HEK293T (cell line): ENCODE measurements at regions not wholly inside any gene's neighbourhood (a gene's known extent, or its start where the extent isn't known, plus 50 kb on each side); places are given as distances from the start of the nearest gene placed in this dataset.

Source experiments
- CTCF ChIA-PET: fragments of 350-600 bp; formaldehyde crosslinking; extraction: SDS; loops from one replicate; lab custom pipeline; 2021; ENCODE audit warnings: antibody characterized with exemption, inconsistent platforms; lab: Yijun Ruan, JAX
- POLR2A ChIA-PET: fragments of 350-600 bp; formaldehyde crosslinking; extraction: SDS; loops from one replicate; lab custom pipeline; 2020; ENCODE audit warnings: antibody characterized with exemption, inconsistent platforms; lab: Yijun Ruan, JAX
- DNase-seq: peaks from one replicate; pipeline ENCODE4 v3.0.0; 2012; ENCODE audit warnings: mixed read lengths; ENCODE audit errors: extremely low spot score
- ARNT ChIP-seq: fragments of 450-650 bp; IDR thresholded peaks from 2 replicates; pipeline ENCODE4 v1.6.1; 2017; ENCODE audit warnings: mild to moderate bottlenecking
- BHLHE40 ChIP-seq: fragments of 450-650 bp; IDR thresholded peaks from 2 replicates; pipeline ENCODE4 v1.6.1; 2016; ENCODE audit warnings: mild to moderate bottlenecking, moderate library complexity, borderline replicate concordance
- CTBP1 ChIP-seq: fragments of 450-650 bp; IDR thresholded peaks from 2 replicates; pipeline ENCODE4 v1.6.1; 2016; ENCODE audit warnings: borderline replicate concordance
- ELF4 ChIP-seq: fragments of 450-650 bp; IDR thresholded peaks from 2 replicates; pipeline ENCODE4 v1.6.1; 2017; ENCODE audit warnings: antibody characterized with exemption
- FOXA1 ChIP-seq: fragments of 450-650 bp; IDR thresholded peaks from 2 replicates; pipeline ENCODE4 v1.6.1; 2016; ENCODE audit warnings: mild to moderate bottlenecking
- FOXK2 ChIP-seq: fragments of 450-650 bp; IDR thresholded peaks from 2 replicates; pipeline ENCODE4 v1.6.1; 2016; ENCODE audit warnings: mild to moderate bottlenecking
- FOXM1 ChIP-seq: fragments of 450-650 bp; IDR thresholded peaks from 2 replicates; pipeline ENCODE4 v1.6.1; 2017; ENCODE audit warnings: mild to moderate bottlenecking, borderline replicate concordance
- HDGF ChIP-seq: fragments of 450-650 bp; IDR thresholded peaks from 2 replicates; pipeline ENCODE4 v1.6.1; 2017; ENCODE audit warnings: antibody characterized with exemption, borderline replicate concordance
- L3MBTL2 ChIP-seq: fragments of 450-650 bp; conservative IDR thresholded peaks from 2 replicates; pipeline ENCODE4 v1.6.1; 2016; ENCODE audit warnings: mild to moderate bottlenecking
- LEF1 ChIP-seq: fragments of 450-650 bp; IDR thresholded peaks from 2 replicates; pipeline ENCODE4 v1.6.1; 2017; ENCODE audit warnings: mild to moderate bottlenecking, borderline replicate concordance
- NFRKB ChIP-seq: fragments of 450-650 bp; IDR thresholded peaks from 2 replicates; pipeline ENCODE4 v1.6.1; 2016; ENCODE audit warnings: mild to moderate bottlenecking, moderate library complexity
- PKNOX1 ChIP-seq: fragments of 450-650 bp; IDR thresholded peaks from 2 replicates; pipeline ENCODE4 v1.6.1; 2016
- SP1 ChIP-seq: fragments of 450-650 bp; IDR thresholded peaks from 2 replicates; pipeline ENCODE4 v1.6.1; 2017
- SUZ12 ChIP-seq: fragments of 450-650 bp; IDR thresholded peaks from 2 replicates; pipeline ENCODE4 v1.6.1; 2016; ENCODE audit warnings: mild to moderate bottlenecking
- TARDBP ChIP-seq: fragments of 450-650 bp; IDR thresholded peaks from 2 replicates; pipeline ENCODE4 v1.6.1; 2016
- ZNF384 ChIP-seq: fragments of 450-650 bp; IDR thresholded peaks from 2 replicates; pipeline ENCODE4 v1.6.1; 2016

GRCh38 chr11:13207270-13207664 lies 70.3 kb upstream of the BMAL1 start:
- ChIA-PET POLR2A (no interaction called here), CTCF (interaction anchor here (1.0 to 1.1 kb wide), 2 partner anchors 140 to 266 kb away, joined by 3 to 4 read pairs; no protein-coding TSS in a partner anchor)
- no peak for DNase-seq
- TF ChIP-seq FOXK2 (no peak), ARNT (no peak), CTBP1 (no peak), PKNOX1 (no peak), SP1 (no peak), LEF1 (no peak), ELF4 (no peak), SUZ12 (no peak)

GRCh38 chr11:13207665-13208594 lies 69.7 kb upstream of the BMAL1 start:
- CTCF ChIA-PET: interaction anchor here (0.6 to 1.5 kb wide), 5 partner anchors 139 to 796 kb away, joined by 3 to 5 read pairs (median 4); no protein-coding TSS in a partner anchor
- POLR2A ChIA-PET: no interaction called here
- TF ChIP-seq ARNT (no peak), PKNOX1 (no peak), HDGF (no peak), SUZ12 (no peak), FOXK2 (no peak), CTBP1 (no peak), FOXM1 (no peak), SP1 (no peak), LEF1 (no peak)
- DNase-seq: no peak

DNA sequence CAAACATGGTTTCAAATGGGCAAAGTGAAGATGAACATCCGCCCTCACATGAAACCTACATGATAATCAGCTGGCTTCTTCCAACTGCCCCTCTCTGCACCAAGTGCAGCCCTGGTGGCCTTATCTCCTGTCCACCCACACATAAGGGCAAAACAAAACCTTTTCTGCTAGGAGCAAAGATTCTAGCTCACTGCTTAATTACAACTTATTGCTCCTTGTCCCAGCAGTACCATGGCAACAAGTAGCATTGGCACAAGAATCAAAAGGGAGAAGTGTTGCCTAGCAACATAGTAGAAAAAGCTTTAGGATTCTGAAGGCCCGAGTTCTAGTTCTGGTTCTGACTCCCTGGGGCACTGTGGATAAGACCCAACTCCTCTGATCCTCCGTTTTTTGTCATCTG lies 68.7 kb upstream of the BMAL1 start:
- ChIA-PET POLR2A (no interaction called here), CTCF (interaction anchor here (0.6 to 1.9 kb wide), 4 partner anchors 127 to 797 kb away, joined by 4 to 8 read pairs (median 4); no protein-coding TSS in a partner anchor)
- TF ChIP-seq SP1 (no peak), ARNT (no peak), HDGF (no peak), CTBP1 (no peak), FOXM1 (no peak), PKNOX1 (no peak), FOXK2 (no peak), NFRKB (no peak), ZNF384 (no peak), SUZ12 (no peak), TARDBP (no peak), FOXA1 (no peak), L3MBTL2 (no peak), ELF4 (no peak), LEF1 (no peak), BHLHE40 (no peak)
- DNase-seq: no peak

DNA sequence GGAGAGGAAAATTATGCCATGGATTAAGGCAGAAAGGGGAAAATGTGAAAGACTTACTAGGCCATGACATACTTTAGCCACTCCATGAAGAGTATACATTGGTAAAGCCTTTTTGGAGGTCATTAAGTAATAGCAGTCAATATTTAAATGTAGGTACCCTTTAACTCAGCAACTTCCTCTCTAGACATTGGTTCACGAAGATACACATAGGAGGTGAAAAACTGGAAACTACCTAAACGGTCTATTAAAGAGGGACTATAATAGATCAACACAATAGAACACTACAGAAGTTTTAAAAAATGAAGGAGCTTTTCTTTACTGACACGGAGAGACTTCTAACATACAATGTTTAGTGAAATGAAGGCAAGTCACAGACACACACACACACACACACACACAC lies 68.2 kb upstream of the BMAL1 start:
- TF ChIP-seq LEF1: no peak
- no peak for TF ChIP-seq FOXA1
- TF ChIP-seq L3MBTL2: no peak
- no peak for TF ChIP-seq NFRKB
- TF ChIP-seq ARNT: no peak
- no peak for TF ChIP-seq PKNOX1
- no peak for TF ChIP-seq SUZ12
- TF ChIP-seq ZNF384: no peak
- ChIA-PET POLR2A (no interaction called here), CTCF (interaction anchor here (1.5 to 2.3 kb wide), 6 partner anchors 125 to 145 kb away, joined by 4 to 22 read pairs (median 8); no protein-coding TSS in a partner anchor)
- DNase-seq: no peak

GRCh38 chr11:13210424-13210823 lies 67.2 kb upstream of the BMAL1 start:
- no peak for TF ChIP-seq LEF1
- TF ChIP-seq BHLHE40: no peak
- TF ChIP-seq SUZ12: no peak
- no peak for TF ChIP-seq TARDBP
- no peak for TF ChIP-seq FOXM1
- no peak for TF ChIP-seq PKNOX1
- TF ChIP-seq FOXA1: no peak
- DNase-seq: peak; percentile 57
- CTCF ChIA-PET: interaction anchor here (0.8 to 2.3 kb wide), 9 partner anchors 26 to 142 kb away, joined by 3 to 22 read pairs (median 5); no protein-coding TSS in a partner anchor
- POLR2A ChIA-PET: no interaction called here
